ENCODE measurements at regions not wholly inside any gene's neighbourhood (a gene's known extent, or its start where the extent isn't known, plus 50 kb on each side); places are given as distances from the start of the nearest gene placed in this dataset.

GRCh38 chr9:25913806-25914205, 235.6 kb upstream of the TUSC1 start:
- no peaks in the 10 kb centered on the region for H3K36me3 ChIP-seq (ENCODE audit: insufficient read depth, low read length)
- H3K4me3 ChIP-seq (ENCODE audit: low read depth, low read length, poor library complexity, severe bottlenecking): no peak overlapping the region
- H3K79me2 ChIP-seq (ENCODE audit: insufficient read depth, low read length): no peaks in the 10 kb centered on the region
- no peak overlapping the region for H3K9ac ChIP-seq (ENCODE audit: low read length)
- TF ChIP-seq CTCF (IDR thresholded peaks at IDR 0.05; ENCODE audit: low read length): no peak
- no peak for TF ChIP-seq EZH2 (IDR thresholded peaks at IDR 0.05; ENCODE audit: borderline replicate concordance, low read length)
- no peaks in the 10 kb centered on the region for H3K27me3 ChIP-seq (ENCODE audit: insufficient read depth, low read length)
- H3K4me2 ChIP-seq (ENCODE audit: low read length): no peak overlapping the region
- no peaks in the 10 kb centered on the region for H3F3A ChIP-seq (ENCODE audit: insufficient read depth, low read length)
- no peaks in the 10 kb centered on the region for H4K20me1 ChIP-seq (ENCODE audit: insufficient read depth, low read length)
- no peaks in the 10 kb centered on the region for H3K9me3 ChIP-seq (ENCODE audit: low read length)
- H2AFZ ChIP-seq (ENCODE audit: low read length): no peak overlapping the region
- H3K9me2 ChIP-seq (ENCODE audit: low read depth, low read length): no peaks in the 10 kb centered on the region
- H3K27ac ChIP-seq (ENCODE audit: low read depth, low read length, poor library complexity, severe bottlenecking): no peak overlapping the region
- no peaks in the 10 kb centered on the region for H3K4me1 ChIP-seq (ENCODE audit: insufficient read depth, low read length, severe bottlenecking)

- Histone ChIP-seq H3K36me3 (ENCODE audit: insufficient read depth, low read length) (no peaks in the 10 kb centered on the region), H4K20me1 (ENCODE audit: insufficient read depth, low read length) (no peaks in the 10 kb centered on the region)
These were observed 226.5 kb upstream of the TUSC1 start for GRCh38 chr9:25904701-25905100.

GRCh38 chr9:25891527-25891926, 213.3 kb upstream of the TUSC1 start:
- no peak overlapping the region for H2AFZ ChIP-seq (ENCODE audit: low read length)
- no peak for TF ChIP-seq CTCF (IDR thresholded peaks at IDR 0.05; ENCODE audit: low read length)
- H3K9me2 ChIP-seq (ENCODE audit: low read depth, low read length): no peaks in the 10 kb centered on the region
- H3K79me2 ChIP-seq (ENCODE audit: insufficient read depth, low read length): no peaks in the 10 kb centered on the region
- H3K36me3 ChIP-seq (ENCODE audit: insufficient read depth, low read length): no peaks in the 10 kb centered on the region
- H3K4me1 ChIP-seq (ENCODE audit: insufficient read depth, low read length, severe bottlenecking): no peaks in the 10 kb centered on the region
- H3K9me3 ChIP-seq (ENCODE audit: low read length): no peaks in the 10 kb centered on the region
- H3K27ac ChIP-seq (ENCODE audit: low read depth, low read length, poor library complexity, severe bottlenecking): no peak overlapping the region
- no peak overlapping the region for H3K9ac ChIP-seq (ENCODE audit: low read length)
- H3K4me3 ChIP-seq (ENCODE audit: low read depth, low read length, poor library complexity, severe bottlenecking): no peak overlapping the region
- H4K20me1 ChIP-seq (ENCODE audit: insufficient read depth, low read length): no peaks in the 10 kb centered on the region
- H3K27me3 ChIP-seq (ENCODE audit: insufficient read depth, low read length): no peaks in the 10 kb centered on the region
- no peaks in the 10 kb centered on the region for H3F3A ChIP-seq (ENCODE audit: insufficient read depth, low read length)
- H3K4me2 ChIP-seq (ENCODE audit: low read length): no peak overlapping the region

More at GRCh38 chr9:25904701-25905100, 226.5 kb upstream of the TUSC1 start:
- Histone ChIP-seq H3K27ac (ENCODE audit: low read depth, low read length, poor library complexity, severe bottlenecking) (no peak overlapping the region), H3K9ac (ENCODE audit: low read length) (no peak overlapping the region), H3K9me2 (ENCODE audit: low read depth, low read length) (no peaks in the 10 kb centered on the region), H3K4me2 (ENCODE audit: low read length) (no peak overlapping the region), H3K4me3 (ENCODE audit: low read depth, low read length, poor library complexity, severe bottlenecking) (no peak overlapping the region), H3K4me1 (ENCODE audit: insufficient read depth, low read length, severe bottlenecking) (no peaks in the 10 kb centered on the region), H3K9me3 (ENCODE audit: low read length) (no peaks in the 10 kb centered on the region), H2AFZ (ENCODE audit: low read length) (no peak overlapping the region), H3K27me3 (ENCODE audit: insufficient read depth, low read length) (no peaks in the 10 kb centered on the region), H3K79me2 (ENCODE audit: insufficient read depth, low read length) (no peaks in the 10 kb centered on the region), H3F3A (ENCODE audit: insufficient read depth, low read length) (no peaks in the 10 kb centered on the region)
- TF ChIP-seq CTCF (IDR thresholded peaks at IDR 0.05; ENCODE audit: low read length) (no peak), EZH2 (IDR thresholded peaks at IDR 0.05; ENCODE audit: borderline replicate concordance, low read length) (no peak)
